Epithelial cell of esophagus (primary cell): ENCODE measurements at regions not wholly inside any gene's neighbourhood (a gene's known extent, or its start where the extent isn't known, plus 50 kb on each side); places are given as distances from the start of the nearest gene placed in this dataset.
"Not testable (repeated sequence)": the region's sequence is repeated elsewhere in the genome, so short reads cannot be mapped to it uniquely, and the experiment has no call there.

Experiments used
- DNase-seq: peaks from one replicate; pipeline ENCODE4 v3.0.0; 2010; ENCODE audit warnings: low read depth
- H3K4me3 ChIP-seq: 2 replicates; pipeline ENCODE4 v1.5.1; 2011; ENCODE audit warnings: mild to moderate bottlenecking, low read length, control low read depth
- CTCF ChIP-seq: IDR thresholded peaks from 2 replicates; pipeline ENCODE4 v1.5.1; 2011; ENCODE audit warnings: low read depth, mild to moderate bottlenecking, low read length, control low read depth, inconsistent platforms; ENCODE audit not compliant: insufficient read depth; ENCODE audit errors: missing control alignments

GRCh38 chr9:90141723-90142122 lies 500.9 kb downstream of the DIRAS2 start:
- peak; percentile 36 for DNase-seq
- peak; percentile 55 for TF ChIP-seq CTCF
- no peak overlapping the region for H3K4me3 ChIP-seq

GRCh38 chr9:90142580-90142979 lies 500.0 kb downstream of the DIRAS2 start:
- peak; percentile 60 for TF ChIP-seq CTCF
- peak; percentile 63 for DNase-seq

GRCh38 chr9:90147426-90147825 lies 495.2 kb downstream of the DIRAS2 start:
- DNase-seq: no peak
- H3K4me3 ChIP-seq: no peak overlapping the region
- TF ChIP-seq CTCF: no peak

More at GRCh38 chr9:90142580-90142979, 500.0 kb downstream of the DIRAS2 start:
- no peak overlapping the region for H3K4me3 ChIP-seq

GRCh38 chr9:90156318-90156717 lies 486.3 kb downstream of the DIRAS2 start:
- TF ChIP-seq CTCF: no peak
- H3K4me3 ChIP-seq: no peak overlapping the region
- DNase-seq: no peak

GRCh38 chr9:90162326-90162725 lies 480.3 kb downstream of the DIRAS2 start:
- no peak for DNase-seq
- TF ChIP-seq CTCF: no peak
- no peak overlapping the region for H3K4me3 ChIP-seq

- no peak overlapping the region for H3K4me3 ChIP-seq
Observed at GRCh38 chr9:90162819-90163218, 479.8 kb downstream of the DIRAS2 start.

GRCh38 chr9:90165281-90165680 lies 477.3 kb downstream of the DIRAS2 start:
- no peak overlapping the region for H3K4me3 ChIP-seq
- no peak for DNase-seq
- TF ChIP-seq CTCF: no peak

More at GRCh38 chr9:90162819-90163218, 479.8 kb downstream of the DIRAS2 start:
- no peak for TF ChIP-seq CTCF
- no peak for DNase-seq

- H3K4me3 ChIP-seq, DNase-seq: not testable (repeated sequence)
Observed at GRCh38 chr9:90166374-90166773, 476.2 kb downstream of the DIRAS2 start.
